LoVo (cell line): ENCODE measurements at regions not wholly inside any gene's neighbourhood (a gene's known extent, or its start where the extent isn't known, plus 50 kb on each side); places are given as distances from the start of the nearest gene placed in this dataset.
"Not testable (repeated sequence)": the region's sequence is repeated elsewhere in the genome, so short reads cannot be mapped to it uniquely, and the experiment has no call there.

Source experiments
- DNase-seq: peaks from one replicate; pipeline ENCODE4 v3.0.0-alpha.2; 2016; ENCODE audit warnings: low spot score

DNA sequence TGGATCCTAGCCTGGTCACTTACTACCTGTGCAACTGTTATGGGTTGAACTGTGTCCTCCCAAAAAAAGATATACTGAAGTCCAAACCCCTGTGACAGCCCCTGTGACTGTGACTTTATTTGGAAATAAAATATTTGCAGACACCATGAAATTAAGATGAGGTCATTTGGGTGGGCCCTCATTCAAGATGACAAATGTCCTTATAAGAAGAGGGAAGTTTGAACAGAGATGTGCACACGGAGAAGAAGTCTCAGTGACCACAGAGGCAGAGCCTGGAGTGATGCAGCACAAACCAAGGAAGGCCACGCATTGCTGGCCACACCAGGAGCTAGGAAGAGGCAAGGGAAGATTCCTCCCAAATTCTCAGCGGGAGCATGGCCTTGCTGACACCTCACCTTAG lies 249.7 kb upstream of the RUNX1 start:
- DNase-seq, result no peak

DNA sequence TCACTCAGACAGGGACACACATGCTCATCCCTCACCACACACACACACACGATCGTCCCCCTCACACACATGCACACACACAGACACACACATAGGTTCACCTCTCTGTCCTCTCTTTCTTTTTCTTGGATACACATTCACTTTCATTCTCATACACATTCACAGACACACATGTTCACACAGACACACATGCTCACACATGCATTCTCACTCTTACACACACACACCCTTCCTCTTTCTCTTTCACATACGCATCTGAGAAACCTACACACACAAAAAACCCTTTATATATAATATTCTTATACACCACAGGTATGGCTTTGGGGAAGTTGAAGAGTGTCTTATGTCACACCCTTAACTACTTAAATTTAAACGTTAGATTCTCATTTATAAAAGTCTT lies 248.6 kb upstream of the RUNX1 start:
- no peak for DNase-seq

DNA sequence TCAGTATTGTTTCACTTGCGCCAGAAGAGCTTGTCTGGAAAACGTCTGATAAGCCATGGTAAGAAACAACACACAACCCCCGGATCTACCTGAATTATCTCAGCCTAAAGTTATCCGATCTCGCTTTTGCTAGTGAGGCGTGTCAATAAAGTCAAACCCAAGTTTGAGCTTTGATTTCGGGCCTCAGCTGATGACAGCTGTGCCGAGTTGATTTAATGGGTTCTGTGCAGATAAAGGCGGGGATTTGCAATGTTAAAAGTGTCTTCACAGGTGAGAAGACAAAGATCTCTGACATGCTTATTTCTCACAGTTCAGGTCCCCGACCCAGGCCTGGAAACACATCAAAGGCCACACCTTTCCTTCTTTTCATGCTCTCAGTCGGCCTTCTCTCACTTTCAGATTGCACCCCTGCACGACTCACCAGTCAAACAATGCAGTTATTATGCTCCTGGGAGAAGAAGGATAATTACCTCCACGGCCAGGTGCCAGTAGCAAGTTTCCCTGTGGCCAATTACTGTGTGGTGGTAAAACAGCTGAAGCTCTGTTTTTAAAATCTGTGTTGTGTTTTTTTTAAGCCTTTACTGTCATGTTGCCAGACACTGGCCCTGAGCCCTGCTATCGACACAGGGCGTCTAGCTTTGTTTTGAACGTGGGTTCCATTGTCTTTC lies 245.3 kb upstream of the RUNX1 start:
- DNase-seq, result peak; percentile 74

DNA sequence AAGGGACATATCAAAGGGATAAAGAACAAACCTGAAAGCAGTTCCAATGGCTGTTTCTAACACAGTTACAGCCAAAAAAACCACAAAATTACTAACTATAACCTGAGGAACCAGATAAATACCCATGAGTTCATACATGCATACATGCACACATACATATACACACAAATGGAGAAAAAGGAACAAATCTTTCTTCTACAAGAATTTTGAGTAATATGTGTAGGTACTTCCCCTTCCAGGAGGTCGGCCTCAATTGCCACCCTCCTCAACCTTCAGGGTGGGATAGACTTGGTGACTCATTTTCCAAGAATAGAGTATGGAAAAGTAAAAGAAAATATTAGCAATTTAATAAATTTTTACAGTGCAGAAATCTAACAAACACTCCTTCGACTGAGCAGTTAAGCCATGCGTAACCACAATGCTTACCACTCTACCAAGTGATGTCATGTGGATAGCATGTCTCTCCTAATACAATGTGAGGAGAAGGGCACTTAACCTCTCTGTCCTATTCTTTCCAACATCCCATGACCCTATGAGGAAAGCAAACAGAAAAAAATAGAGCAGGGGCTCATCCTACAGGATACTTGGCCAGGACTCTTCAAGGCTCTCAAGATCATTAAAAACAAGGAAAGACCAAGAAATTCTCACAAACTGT lies 243.0 kb upstream of the RUNX1 start:
- DNase-seq, result no peak

DNA sequence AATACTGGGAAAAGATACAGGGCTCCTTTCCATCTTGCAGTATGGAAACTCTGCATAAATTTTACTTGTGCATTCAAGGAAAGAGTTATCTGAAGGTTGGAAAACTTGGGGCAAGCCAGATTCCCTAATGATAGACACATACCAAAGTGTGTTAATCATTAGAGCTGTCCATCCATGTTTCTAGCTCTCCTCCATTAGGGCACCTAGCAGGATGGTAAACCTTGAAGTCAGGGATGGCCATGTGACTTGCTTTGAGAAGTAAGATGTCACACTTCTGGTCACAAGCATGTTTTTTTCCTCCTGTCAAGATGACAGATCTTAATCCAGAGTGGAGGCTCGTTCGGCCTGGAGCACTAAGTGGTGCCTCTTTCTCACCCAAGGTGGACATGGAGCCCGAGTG lies 241.9 kb upstream of the RUNX1 start:
- DNase-seq, result no peak

DNA sequence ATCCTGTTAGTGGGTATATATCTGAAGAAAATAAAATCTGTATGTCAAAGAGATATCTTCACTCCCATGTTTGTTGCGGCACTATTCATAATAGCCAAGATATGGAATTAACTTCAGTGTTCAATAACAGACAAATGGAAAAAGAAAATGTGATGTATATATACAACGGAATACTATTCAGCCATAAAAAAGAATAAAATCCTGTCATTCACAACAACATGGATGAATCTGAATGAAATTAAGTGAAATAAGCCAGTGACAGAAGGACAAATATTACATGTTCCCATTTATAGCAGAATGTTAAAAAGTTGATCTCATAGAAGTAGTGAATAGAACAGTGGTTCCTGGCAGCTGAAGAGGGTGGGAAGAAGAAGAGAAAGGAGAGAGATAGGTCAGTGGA lies 239.1 kb upstream of the RUNX1 start:
- no peak for DNase-seq

DNA sequence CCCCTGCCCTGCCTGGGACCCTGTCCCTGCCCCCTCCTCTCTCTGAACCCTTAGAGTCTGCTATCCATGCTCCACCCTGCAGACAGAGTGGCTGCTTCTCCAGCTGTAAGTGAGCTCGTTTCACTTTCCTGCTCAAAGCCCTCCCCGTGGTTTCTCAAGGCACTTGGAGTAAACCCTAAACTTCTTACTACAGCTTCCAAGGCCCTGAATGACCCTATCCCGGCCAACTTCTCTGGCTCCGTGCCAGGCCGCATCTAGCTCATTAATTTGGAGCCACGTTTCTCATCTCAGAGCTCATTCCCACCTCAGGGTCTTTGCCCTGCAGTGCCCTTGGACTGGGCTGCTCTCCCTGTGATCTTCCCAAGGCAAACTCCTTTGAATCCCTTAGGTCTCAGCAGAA lies 235.1 kb upstream of the RUNX1 start:
- DNase-seq, result no peak

DNA sequence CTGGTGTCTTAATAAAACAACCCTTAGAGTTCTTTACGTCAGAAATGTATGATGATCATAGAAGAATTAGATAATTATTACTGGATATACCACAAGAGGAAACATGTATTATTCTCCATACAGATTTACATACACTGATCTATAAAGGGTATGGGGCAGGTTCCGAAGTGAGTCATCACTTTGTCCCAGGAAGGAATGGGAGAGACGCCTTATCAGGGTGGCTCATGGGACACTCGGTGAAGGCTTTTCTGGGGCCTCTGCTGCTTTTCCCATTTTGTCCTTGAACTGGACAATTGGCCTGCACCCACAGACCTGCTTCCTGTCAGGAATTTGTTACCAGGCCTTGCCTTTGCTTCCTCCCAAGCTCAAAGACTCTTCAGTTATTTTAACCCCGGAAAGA lies 233.8 kb upstream of the RUNX1 start:
- no peak for DNase-seq

DNA sequence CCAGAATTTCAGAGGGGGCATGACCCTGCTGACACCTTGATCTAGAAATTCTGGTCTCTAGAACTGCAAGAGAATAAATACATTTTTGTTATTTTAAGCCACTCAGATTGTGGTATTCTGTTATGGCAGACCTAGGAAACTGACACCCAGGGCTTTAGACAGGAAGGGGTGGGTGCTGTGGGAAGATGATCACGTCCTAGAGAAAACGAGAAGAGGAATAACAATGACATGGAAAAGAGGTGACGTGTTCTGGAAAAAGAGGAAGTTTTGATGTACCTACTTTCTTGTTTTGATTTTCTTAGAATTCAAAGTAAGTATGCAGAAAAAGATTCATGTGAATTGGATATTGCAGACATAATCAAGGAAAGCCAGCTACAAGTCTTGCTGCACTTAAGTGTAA lies 232.9 kb upstream of the RUNX1 start:
- no peak for DNase-seq

DNA sequence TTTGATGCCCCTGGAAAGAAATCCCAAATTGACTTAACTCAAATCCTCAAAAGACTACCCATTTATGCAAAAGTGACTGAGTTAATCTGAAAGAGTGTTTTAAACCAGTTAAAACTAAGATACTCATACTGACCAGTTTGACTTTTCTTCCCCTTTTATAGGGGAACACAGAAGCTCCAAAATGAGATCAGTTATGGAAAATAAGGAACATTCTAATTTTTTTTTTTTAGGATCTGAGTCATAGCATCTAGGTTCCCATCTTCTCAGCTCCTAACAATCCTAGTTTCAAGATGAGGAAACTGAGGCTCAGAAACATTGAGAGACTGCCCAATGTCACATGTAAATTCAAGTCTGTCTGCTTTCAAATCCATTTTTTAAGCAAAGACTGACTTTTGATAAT lies 231.1 kb upstream of the RUNX1 start:
- DNase-seq, result no peak

DNA sequence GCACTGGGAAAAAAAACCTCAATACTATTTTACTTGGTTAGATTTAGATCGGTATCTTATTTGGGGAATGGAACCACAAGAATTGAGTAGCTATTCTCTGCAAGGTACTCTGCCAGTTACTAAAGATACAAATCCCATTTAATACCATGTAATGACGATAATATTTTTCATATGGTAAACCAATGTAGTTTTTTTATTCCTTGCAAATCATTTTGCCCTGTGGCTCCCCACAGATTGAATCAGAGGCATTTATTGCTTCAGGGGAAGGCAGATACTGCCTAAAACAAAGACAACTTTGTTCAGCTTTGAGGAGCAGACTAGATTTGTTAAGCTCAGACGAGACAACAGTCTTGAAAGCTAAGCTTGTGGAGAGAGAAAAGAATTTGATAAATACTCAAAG lies 226.7 kb upstream of the RUNX1 start:
- DNase-seq, result no peak

DNA sequence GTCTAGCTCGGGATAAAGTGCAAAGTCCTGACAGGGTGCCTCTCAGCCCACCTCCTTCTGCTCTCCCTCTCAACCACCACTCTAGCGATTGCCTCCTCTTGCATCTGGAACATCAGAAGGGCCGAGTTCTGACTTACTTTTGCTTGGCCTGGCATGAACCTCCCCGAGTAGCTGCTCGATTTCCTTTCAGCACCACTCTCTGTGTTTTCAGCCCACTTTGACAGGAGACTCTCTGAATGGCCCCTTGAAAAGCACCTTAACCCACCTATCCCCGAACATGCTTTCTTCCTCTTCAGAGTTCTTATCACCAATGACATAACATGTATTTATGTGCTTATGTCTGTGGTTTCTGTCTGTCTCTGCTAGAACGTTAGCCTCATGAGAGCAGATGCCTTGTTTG lies 225.8 kb upstream of the RUNX1 start:
- no peak for DNase-seq

DNA sequence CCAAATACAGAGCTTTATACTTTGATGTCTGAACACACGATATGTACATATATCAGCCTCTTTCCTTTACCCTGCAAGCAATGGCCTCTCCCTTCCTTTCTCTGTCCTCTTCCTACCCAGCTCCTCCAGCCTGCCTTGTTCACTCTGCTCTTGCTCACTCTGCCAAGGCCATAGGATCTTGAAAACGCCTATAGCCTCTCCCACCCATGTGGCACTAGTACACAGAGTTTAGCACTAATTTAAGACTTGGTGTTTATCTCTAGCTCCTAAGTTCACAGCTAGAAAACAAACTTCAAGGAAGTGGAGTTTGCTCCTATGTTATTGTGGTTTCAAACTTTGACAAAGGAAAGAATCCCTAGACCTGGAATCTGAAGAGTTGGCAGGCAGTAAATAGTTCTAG lies 225.0 kb upstream of the RUNX1 start:
- no peak for DNase-seq

DNA sequence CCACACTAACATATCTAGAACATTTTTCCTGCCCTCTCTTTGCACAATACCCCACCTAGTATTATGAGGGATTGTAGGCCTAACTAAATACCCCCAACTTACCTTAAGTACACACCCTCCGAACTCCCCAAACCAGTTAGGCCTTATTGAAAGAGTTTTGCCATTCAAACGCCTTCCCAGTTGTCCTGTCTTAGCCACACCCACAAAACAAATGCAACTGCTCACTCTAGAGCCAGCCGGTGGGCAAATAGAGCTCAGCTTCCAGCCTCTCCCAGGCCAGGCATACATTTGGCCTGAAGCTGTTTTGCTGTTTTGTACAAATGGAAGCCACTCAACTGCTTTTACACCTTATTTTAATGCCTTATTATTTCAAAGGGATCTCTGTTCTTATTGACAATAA lies 224.2 kb upstream of the RUNX1 start:
- peak; percentile 40 for DNase-seq

DNA sequence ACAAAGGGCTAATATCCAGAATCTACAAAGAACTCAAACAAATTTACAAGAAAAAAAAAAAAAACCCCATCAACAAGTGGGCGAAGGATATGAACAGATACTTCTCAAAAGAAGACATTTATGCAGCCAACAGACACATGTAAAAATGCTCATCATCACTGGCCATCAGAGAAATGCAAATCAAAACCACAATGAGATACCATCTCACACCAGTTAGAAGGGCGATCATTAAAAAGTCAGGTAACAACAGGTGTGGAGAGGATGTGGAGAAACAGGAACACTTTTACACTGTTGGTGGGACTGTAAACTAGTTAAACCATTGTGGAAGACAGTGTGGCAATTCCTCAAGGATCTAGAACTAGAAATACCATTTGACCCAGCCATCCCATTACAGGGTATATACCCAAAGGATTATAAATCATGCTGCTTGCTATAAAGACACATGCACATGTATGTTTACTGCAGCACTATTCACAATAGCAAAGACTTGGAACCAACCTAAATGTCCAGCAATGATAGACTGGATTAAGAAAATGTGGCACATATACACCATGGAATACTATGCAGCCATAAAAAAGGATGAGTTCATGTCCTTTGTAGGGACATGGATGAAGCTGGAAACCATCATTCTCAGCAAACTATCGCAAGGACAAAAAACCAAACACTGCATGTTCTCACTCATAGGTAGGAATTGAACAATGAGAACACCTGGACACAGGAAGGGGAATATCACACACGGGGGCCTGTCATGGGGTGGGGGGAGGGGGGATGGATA lies 222.4 kb upstream of the RUNX1 start:
- not testable (repeated sequence) for DNase-seq

DNA sequence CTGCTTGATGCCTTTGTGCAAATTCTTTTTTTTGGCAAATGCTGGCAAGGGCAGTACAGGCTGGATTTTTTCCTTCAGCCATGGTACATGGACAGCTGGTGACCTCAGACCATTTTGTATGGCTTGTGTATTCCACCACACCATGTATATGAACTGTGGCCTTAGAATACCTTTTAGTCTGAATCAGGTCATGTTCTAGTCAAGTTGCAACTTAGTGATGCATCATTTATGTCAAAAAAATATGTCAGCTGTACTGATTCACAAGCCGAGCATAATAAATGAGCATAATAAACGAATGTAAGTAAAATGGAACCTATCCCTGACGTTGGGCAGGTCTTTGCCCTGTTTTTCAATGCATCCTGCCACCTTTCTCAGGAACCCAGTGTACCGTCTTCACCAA lies 219.7 kb upstream of the RUNX1 start:
- no peak for DNase-seq

DNA sequence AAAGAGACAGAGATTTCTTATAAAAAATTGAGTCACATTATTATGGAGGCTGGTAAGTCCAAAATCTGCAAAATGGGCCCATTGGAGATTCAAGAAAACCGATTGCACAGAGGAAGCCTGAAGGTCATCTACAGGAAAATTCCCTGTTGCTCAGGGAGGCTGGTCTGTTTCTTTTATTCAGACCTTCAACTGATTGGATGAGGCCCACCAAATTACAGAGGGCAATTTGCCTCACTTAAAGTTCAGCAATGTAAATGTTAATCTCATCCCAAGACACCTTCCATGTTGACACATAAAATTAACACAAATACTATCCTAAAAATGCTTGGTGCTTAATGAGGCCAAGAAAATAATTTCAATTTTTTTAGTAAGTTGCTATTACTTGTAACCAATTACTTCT lies 219.2 kb upstream of the RUNX1 start:
- no peak for DNase-seq

DNA sequence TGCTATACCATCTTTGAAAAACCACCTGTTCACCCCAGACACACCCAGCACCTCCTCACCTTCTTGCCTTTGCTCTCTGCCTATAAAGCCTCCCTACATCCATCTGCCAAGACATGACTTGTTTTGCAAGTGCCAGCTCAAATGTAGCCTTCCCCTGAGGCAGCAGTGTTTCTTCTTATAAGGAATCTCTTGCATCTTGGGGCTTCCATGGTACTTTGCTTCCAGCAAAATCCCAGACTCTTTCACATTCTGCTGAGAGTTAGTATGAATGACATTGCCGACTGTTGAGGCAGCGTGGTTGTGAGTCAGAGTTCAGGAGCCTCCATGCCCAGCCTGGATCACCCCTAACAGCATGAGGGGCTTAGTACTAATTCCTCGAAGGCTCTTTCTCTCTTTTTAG lies 217.4 kb upstream of the RUNX1 start:
- DNase-seq, result no peak

DNA sequence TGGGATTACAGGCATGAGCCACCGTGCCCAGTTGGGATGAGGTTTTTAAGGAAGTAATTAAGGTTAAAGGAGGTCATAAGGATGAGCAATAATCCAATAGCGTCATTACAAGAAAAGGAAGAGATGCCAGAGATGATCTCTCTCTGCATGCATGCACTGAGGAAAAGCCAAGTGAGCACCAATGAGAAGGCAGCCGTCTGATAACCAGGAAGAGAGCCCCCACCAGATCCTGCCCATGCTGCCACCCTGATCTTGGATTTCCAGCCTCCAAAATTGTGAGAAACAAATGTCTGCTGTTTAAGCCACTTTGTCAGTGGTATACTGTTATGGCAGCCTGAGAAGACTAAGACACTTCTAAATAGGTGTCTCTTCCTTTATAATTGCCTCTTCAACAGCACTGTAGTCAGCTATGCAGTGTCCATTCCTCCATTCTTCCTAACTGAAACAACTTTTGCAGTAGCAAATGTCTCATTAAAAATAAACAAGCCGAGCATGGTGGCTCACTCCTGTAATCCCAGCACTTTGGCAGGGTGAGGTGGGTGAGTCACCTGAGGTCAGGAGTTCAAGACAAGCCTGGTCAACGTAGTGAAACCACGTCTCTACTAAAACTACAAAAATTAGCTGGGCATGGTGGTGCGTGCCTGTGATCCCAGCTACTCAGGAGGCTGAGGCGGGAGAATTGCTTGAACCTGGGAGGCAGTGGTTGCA lies 216.2 kb upstream of the RUNX1 start:
- DNase-seq, result peak; percentile 40

DNA sequence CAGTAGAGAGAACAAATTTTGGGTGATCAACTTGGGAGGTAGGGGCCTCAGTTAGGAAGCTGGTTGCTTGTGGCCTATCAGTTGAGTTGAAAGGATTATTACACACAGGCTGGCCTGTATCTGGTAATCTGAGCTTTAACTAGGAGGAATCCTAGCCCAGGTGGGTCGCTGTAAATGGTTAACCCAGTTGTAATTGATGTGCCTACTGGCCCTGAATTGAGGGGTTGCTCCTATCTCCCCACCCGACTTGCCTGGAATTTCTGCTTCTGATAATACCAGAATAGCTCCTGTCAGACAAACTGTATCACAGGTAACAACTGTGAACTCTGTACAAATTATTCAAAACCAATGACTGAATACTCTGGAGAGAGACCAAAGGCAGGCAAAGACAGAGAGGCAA lies 210.4 kb upstream of the RUNX1 start:
- no peak for DNase-seq

DNA sequence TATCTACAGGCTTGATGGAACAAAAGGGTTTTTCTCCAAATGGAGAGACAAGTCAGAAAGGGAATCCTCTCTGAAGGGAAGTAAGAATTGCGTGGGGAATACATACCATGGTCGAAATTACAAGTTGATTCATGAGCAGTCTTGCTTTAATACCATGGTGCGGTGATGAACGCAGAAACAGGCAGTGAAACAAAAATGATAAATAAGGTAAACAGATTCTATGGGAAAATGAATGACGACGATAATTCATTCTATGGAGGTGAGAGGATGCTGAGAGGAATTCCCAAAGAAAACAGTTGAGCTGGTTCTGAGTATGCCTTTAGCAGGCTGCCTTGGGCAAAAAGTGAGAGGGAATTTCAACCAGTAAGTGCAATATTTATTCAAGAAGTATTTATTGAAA lies 209.4 kb upstream of the RUNX1 start:
- DNase-seq, result no peak

DNA sequence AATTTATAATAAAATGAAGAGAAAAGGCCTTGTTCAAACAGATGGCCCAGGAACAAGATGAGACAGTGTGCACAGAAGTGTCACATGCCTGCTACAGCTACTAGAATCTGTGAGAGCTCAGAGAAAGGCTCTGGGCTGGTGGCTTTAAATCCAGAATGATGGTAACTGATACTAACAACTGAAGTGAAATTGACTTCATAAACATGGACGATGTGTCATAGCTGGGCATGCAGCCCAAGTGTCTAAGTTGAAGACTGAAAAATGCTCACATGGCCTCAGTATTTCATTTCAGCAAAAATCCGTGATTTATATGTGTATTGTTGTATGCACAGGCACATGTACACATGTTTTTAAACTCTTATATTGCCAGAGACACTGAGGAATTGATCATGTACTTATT lies 208.3 kb upstream of the RUNX1 start:
- peak; percentile 60 for DNase-seq

DNA sequence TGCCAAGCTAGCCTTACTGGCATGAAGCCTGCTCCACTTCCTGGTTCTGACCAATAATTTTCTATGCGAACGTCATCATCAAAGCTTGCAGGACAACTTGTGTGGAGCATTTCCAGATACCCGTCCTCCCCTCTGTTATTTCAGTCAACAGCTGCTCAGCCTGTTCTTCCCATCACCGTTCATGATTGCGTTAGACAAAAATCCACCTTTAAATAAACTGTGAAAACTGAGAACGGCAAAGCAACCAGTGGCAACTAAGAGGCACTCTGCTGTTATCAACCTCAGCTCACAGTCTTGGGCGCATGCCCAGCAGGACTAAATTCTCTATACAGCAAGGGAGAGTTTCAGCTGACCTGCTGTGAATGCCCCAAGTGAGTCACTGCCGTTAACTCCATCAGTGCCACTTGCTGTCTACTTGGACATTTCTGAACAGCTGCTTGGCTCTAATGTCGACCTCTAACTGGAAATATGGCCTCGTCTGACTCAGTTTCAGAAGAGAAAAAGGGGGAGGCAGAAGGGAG lies 207.4 kb upstream of the RUNX1 start:
- DNase-seq, result peak; percentile 89
